GM12878 (cell line): ENCODE measurements at regions not wholly inside any gene's neighbourhood (a gene's known extent, or its start where the extent isn't known, plus 50 kb on each side); places are given as distances from the start of the nearest gene placed in this dataset.

Experiments
- ATAC-seq: fragments of 200-7000 bp; cut with Tn5 transposase; 3 replicates; pipeline ENCODE4 v1.9.1; 2020; ENCODE audit warnings: mild to moderate bottlenecking, moderate library complexity
- BruUV-seq: library from RNA; stranded (reverse); fragments of 400-500 nt; replicated peaks from 2 replicates; lab custom pipeline; 2021; lab: Mats Ljungman, UMichigan
- CTCF ChIA-PET: fragments of 300-600 bp; sonication (Branson Sonifier 250); formaldehyde crosslinking; extraction: SDS; loops from one replicate; lab custom pipeline; 2021; ENCODE audit warnings: inconsistent platforms; lab: Yijun Ruan, JAX
- POLR2A ChIA-PET: fragments of 350-600 bp; formaldehyde crosslinking; extraction: SDS; loops from one replicate; lab custom pipeline; 2021; ENCODE audit warnings: inconsistent platforms; lab: Charles Lee
- RAD21 ChIA-PET: fragments of 300-600 bp; sonication (Branson Sonifier 250); formaldehyde crosslinking; loops from one replicate; lab custom pipeline; 2023; ENCODE audit warnings: antibody characterized with exemption; ENCODE audit not compliant: unreplicated experiment; lab: Charles Lee
- SMC1A ChIA-PET: fragments of 300-600 bp; sonication (Branson Sonifier 250); formaldehyde crosslinking; loops from one replicate; lab custom pipeline; 2023; ENCODE audit not compliant: unreplicated experiment, uncharacterized antibody; lab: Charles Lee
- DNase-seq: peaks from one replicate; pipeline ENCODE4 v3.0.0-alpha.2; 2011; ENCODE audit warnings: low read depth, low spot score
- FAIRE-seq: peaks from 3 replicates; lab custom pipeline; 2011; peaks lifted over from hg19 to GRCh38; lab: Jason Lieb, UNC
- H2AFZ ChIP-seq: 2 replicates; pipeline ENCODE4 v1.6.0; 2011; ENCODE audit warnings: low read depth, low read length, control low read depth; ENCODE audit not compliant: control insufficient read depth
- H3K27ac ChIP-seq: 2 replicates; pipeline ENCODE4 v1.5.1; 2011; ENCODE audit warnings: control low read depth; ENCODE audit not compliant: control insufficient read depth, insufficient read depth
- H3K27me3 ChIP-seq, 2 experiments: replicated peaks in 1 of 2; 2 replicates each; pipeline versions ENCODE4 v1.6.0 to v1.6.1; 2011; ENCODE audit warnings: low read length in 1 of 2; ENCODE audit not compliant: control insufficient read depth in 2 of 2, insufficient read depth in 2 of 2
- H3K36me3 ChIP-seq, 2 experiments: 2 replicates each; pipeline ENCODE4 v1.5.1; 2011; ENCODE audit warnings: low read length in 1 of 2; ENCODE audit not compliant: control insufficient read depth in 2 of 2, insufficient read depth in 2 of 2
- H3K4me1 ChIP-seq: 2 replicates; pipeline ENCODE4 v1.6.1; 2011; ENCODE audit warnings: mild to moderate bottlenecking, low read length, moderate library complexity, mixed read lengths; ENCODE audit not compliant: control insufficient read depth, insufficient read depth
- H3K4me2 ChIP-seq: 2 replicates; pipeline ENCODE4 v1.6.0; 2011; ENCODE audit warnings: control low read depth; ENCODE audit not compliant: control insufficient read depth, insufficient read depth
- H3K4me3 ChIP-seq: fragments of 200-600 bp; sonication (generic); 2 replicates; pipeline ENCODE4 v1.5.1; 2016
- H3K79me2 ChIP-seq: 2 replicates; pipeline ENCODE4 v1.6.0; 2011; ENCODE audit warnings: low read length; ENCODE audit not compliant: control insufficient read depth, insufficient read depth
- H3K9ac ChIP-seq: 2 replicates; pipeline ENCODE4 v1.8.0; 2011; ENCODE audit warnings: low read length, control low read depth, mixed read lengths; ENCODE audit not compliant: control insufficient read depth, insufficient read depth
- H3K9me3 ChIP-seq: replicated peaks from 3 replicates; pipeline ENCODE4 v1.5.1; 2011; ENCODE audit warnings: mild to moderate bottlenecking, low read length; ENCODE audit not compliant: control insufficient read depth, insufficient read depth
- H4K20me1 ChIP-seq: 2 replicates; pipeline ENCODE4 v1.6.0; 2011; ENCODE audit not compliant: control insufficient read depth, insufficient read depth
- CBX3 ChIP-seq: fragments of 200-600 bp; sonication (generic); IDR thresholded peaks from 2 replicates; pipeline ENCODE4 v1.6.1; 2016; ENCODE audit warnings: low read depth, borderline replicate concordance
- MEF2A ChIP-seq: IDR thresholded peaks from 2 replicates; pipeline ENCODE4 v1.6.1; 2011; ENCODE audit warnings: low read depth, mild to moderate bottlenecking, low read length, moderate library complexity; ENCODE audit not compliant: insufficient read depth
- RUNX3 ChIP-seq: IDR thresholded peaks from 2 replicates; pipeline ENCODE4 v1.6.1; 2012; ENCODE audit warnings: low read length, inconsistent platforms
- ZNF24 ChIP-seq: fragments of 450-650 bp; IDR thresholded peaks from 2 replicates; pipeline ENCODE4 v1.6.1; 2017; ENCODE audit warnings: antibody characterized with exemption, mild to moderate bottlenecking
- ZNF274 ChIP-seq: IDR thresholded peaks from one replicate; pipeline ENCODE4 v1.8.0; 2011; ENCODE audit not compliant: insufficient read length, insufficient read depth
- WGBS: methylation state at CpG from one replicate; pipeline ENCODE4 v1.1.6; 2016; ENCODE audit warnings: low lambda C conversion rate; ENCODE audit not compliant: insufficient replicate concordance, insufficient coverage; ENCODE audit errors: missing lambda C conversion rate; 5-methylcytosine and 5-hydroxymethylcytosine counted together
- in situ Hi-C: fragments of 300-500 bp; cut with MboI; formaldehyde crosslinking; loops from 9 replicates; pipeline ENCODE4 v1.14.3; 2018; ENCODE audit warnings: mixed read lengths
- intact Hi-C: fragments of 100-400 bp; cut with micrococcal nuclease; formaldehyde crosslinking; loops from one replicate; pipeline ENCODE4 v1.14.2; 2022; ENCODE audit not compliant: unreplicated experiment

GRCh38 chr7:17709599-17709998, 230.7 kb downstream of the SNX13 start:
- 0% methylated on average over 2 of the region's 2 CpGs for WGBS
- BruUV-seq, result no TSS peak
- ChIA-PET SMC1A (interaction anchor here (1.9 kb wide), 1 partner anchor 61 kb away, joined by 6 read pairs; no protein-coding TSS in a partner anchor), POLR2A (no interaction called here), RAD21 (interaction anchor here (0.7 kb wide), 1 partner anchor 283 kb away, joined by 3 read pairs; no protein-coding TSS in a partner anchor), CTCF (interaction anchor here (0.6 to 1.4 kb wide), 2 partner anchors 61 to 582 kb away, joined by 3 read pairs; no protein-coding TSS in a partner anchor)
- Histone ChIP-seq H3K36me3 (no peaks in the 10 kb centered on the region), H4K20me1 (no peaks in the 10 kb centered on the region), H3K27me3 (no peaks in the 10 kb centered on the region), H3K9me3 (no peaks in the 10 kb centered on the region), H3K79me2 (no peaks in the 10 kb centered on the region), H3K4me1 (no peaks in the 10 kb centered on the region), H3K27ac (no peak overlapping the region), H3K4me2 (no peak overlapping the region), H2AFZ (no peak overlapping the region), H3K9ac (no peak overlapping the region), H3K4me3 (no peak overlapping the region)
- ATAC-seq (no peak), DNase-seq (no peak), FAIRE-seq (no peak)
- in situ Hi-C loops (no loop called here), intact Hi-C loops (loop anchor here (5.0 kb wide), 2 partner anchors 283 to 613 kb away; no protein-coding TSS in a partner anchor)
- TF ChIP-seq ZNF24 (no peak), MEF2A (0 out of 2 replicates have a peak, but pooled peaks have one; percentile 17), CBX3 (no peak)

GRCh38 chr7:17710312-17710711, 230.0 kb downstream of the SNX13 start:
- in situ Hi-C loops, result no loop called here
- Histone ChIP-seq H3K79me2 (no peaks in the 10 kb centered on the region), H3K27ac (no peak overlapping the region)
- RAD21 ChIA-PET, result no interaction called here
- no peak for ATAC-seq
- TF ChIP-seq RUNX3, result no peak
- TF ChIP-seq ZNF274, result no peak
- TF ChIP-seq, all 136 proteins: peak for 0
- 10% methylated on average over 2 of the region's 2 CpGs for WGBS
- BruUV-seq, result no TSS peak
- H3K9ac ChIP-seq, result no peak overlapping the region
- H3K4me1 ChIP-seq, result no peaks in the 10 kb centered on the region
- FAIRE-seq, result no peak
- no peak for DNase-seq
- no peaks in the 10 kb centered on the region for H3K27me3 ChIP-seq
- H3K36me3 ChIP-seq, result no peaks in the 10 kb centered on the region
- SMC1A ChIA-PET, result no interaction called here
- CTCF ChIA-PET, result interaction anchor here (1.4 kb wide), 1 partner anchor 60 kb away, joined by 3 read pairs; no protein-coding TSS in a partner anchor
- no peaks in the 10 kb centered on the region for H4K20me1 ChIP-seq
- intact Hi-C loops, result no loop called here
- no peak overlapping the region for H2AFZ ChIP-seq
- H3K9me3 ChIP-seq, result no peaks in the 10 kb centered on the region
- H3K4me3 ChIP-seq, result no peak overlapping the region
- POLR2A ChIA-PET, result no interaction called here
- H3K4me2 ChIP-seq, result no peak overlapping the region
